GM12878 (cell line): ENCODE measurements at regions not wholly inside any gene's neighbourhood (a gene's known extent, or its start where the extent isn't known, plus 50 kb on each side); places are given as distances from the start of the nearest gene placed in this dataset.

Experiments
- BACH1 ChIP-seq: fragments of 450-650 bp; IDR thresholded peaks from 2 replicates; pipeline ENCODE4 v1.6.1; 2017; ENCODE audit warnings: mild to moderate bottlenecking, borderline replicate concordance
- BRCA1 ChIP-seq: IDR thresholded peaks from 2 replicates; pipeline ENCODE4 v1.6.1; 2011; ENCODE audit warnings: low read depth, low read length, improper control_type of control experiment
- CHD2 ChIP-seq: IDR thresholded peaks from 2 replicates; pipeline ENCODE4 v1.6.1; 2011; ENCODE audit warnings: low read depth, low read length, improper control_type of control experiment, borderline replicate concordance
- RUNX3 ChIP-seq: IDR thresholded peaks from 2 replicates; pipeline ENCODE4 v1.6.1; 2012; ENCODE audit warnings: low read length, inconsistent platforms
- SMAD5 ChIP-seq: IDR thresholded peaks from 2 replicates; pipeline ENCODE4 v1.6.1; 2016; ENCODE audit warnings: antibody characterized with exemption, low read depth
- SRF ChIP-seq, 2 experiments: IDR thresholded peaks; 2 replicates each; pipeline ENCODE4 v1.6.1; 2011; ENCODE audit warnings: low read depth in 2 of 2, low read length in 2 of 2, mild to moderate bottlenecking in 1 of 2, moderate library complexity in 1 of 2
- ZNF384 ChIP-seq: IDR thresholded peaks from 2 replicates; pipeline ENCODE4 v1.6.1; 2012; ENCODE audit warnings: low read depth, mild to moderate bottlenecking, low read length, improper control_type of control experiment, borderline replicate concordance
- TF ChIP-seq, protein P1 (sequence below): fragments of 450-650 bp; IDR thresholded peaks from 2 replicates; pipeline ENCODE4 v1.6.1; 2017; ENCODE audit warnings: mild to moderate bottlenecking, moderate library complexity
- TF ChIP-seq, protein P2 (sequence below): fragments of 450-650 bp; IDR thresholded peaks from 2 replicates; pipeline ENCODE4 v1.6.1; 2018; ENCODE audit warnings: borderline replicate concordance, mild to moderate bottlenecking; ENCODE audit not compliant: partially characterized antibody
- TF ChIP-seq, protein P3 (sequence below): IDR thresholded peaks from 2 replicates; pipeline ENCODE4 v1.6.1; 2012; ENCODE audit warnings: improper control_type of control experiment, low read depth, low read length; ENCODE audit not compliant: insufficient replicate concordance

DNA sequence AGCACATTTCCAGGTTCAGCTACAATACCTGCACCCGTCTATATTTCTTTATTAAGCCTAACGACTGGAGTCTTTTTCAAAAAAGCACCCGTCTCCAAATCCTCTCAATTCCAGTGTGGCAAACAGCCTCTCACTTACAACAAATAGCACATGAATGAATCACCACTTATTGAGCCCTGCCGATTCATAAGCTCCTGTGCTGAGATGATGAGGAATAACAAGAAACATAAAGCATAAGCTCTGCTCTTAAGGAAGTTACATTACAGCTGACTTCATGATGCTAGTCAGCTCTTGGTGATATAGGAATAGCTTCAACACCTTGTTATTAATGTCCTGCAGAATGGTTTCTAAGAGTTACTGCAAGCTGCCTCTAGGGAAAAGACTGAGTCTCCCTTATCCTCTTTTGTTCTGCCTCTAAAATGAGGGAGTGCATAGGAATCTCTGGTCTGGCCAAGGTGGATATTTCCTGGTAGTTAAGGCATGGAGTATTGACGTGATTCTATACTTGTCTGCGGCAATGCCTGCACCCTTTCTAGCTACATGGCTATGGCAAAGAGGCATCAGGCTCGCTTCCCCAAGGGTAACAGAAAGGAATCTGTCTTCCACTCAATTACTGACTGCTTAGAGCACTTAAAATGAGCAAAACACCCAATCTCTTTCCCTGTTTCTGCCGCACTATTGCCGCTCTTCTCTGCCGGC, 195.7 kb downstream of the KLF12 start (continued):
- TF ChIP-seq, protein P1, sequence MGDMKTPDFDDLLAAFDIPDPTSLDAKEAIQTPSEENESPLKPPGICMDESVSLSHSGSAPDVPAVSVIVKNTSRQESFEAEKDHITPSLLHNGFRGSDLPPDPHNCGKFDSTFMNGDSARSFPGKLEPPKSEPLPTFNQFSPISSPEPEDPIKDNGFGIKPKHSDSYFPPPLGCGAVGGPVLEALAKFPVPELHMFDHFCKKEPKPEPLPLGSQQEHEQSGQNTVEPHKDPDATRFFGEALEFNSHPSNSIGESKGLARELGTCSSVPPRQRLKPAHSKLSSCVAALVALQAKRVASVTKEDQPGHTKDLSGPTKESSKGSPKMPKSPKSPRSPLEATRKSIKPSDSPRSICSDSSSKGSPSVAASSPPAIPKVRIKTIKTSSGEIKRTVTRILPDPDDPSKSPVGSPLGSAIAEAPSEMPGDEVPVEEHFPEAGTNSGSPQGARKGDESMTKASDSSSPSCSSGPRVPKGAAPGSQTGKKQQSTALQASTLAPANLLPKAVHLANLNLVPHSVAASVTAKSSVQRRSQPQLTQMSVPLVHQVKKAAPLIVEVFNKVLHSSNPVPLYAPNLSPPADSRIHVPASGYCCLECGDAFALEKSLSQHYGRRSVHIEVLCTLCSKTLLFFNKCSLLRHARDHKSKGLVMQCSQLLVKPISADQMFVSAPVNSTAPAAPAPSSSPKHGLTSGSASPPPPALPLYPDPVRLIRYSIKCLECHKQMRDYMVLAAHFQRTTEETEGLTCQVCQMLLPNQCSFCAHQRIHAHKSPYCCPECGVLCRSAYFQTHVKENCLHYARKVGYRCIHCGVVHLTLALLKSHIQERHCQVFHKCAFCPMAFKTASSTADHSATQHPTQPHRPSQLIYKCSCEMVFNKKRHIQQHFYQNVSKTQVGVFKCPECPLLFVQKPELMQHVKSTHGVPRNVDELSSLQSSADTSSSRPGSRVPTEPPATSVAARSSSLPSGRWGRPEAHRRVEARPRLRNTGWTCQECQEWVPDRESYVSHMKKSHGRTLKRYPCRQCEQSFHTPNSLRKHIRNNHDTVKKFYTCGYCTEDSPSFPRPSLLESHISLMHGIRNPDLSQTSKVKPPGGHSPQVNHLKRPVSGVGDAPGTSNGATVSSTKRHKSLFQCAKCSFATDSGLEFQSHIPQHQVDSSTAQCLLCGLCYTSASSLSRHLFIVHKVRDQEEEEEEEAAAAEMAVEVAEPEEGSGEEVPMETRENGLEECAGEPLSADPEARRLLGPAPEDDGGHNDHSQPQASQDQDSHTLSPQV: no peak
- TF ChIP-seq SRF (IDR thresholded peaks at IDR 0.05; ENCODE audit: low read depth in 2 of 2, low read length in 2 of 2): no peak
- TF ChIP-seq SMAD5: no peak
- TF ChIP-seq, protein P2, sequence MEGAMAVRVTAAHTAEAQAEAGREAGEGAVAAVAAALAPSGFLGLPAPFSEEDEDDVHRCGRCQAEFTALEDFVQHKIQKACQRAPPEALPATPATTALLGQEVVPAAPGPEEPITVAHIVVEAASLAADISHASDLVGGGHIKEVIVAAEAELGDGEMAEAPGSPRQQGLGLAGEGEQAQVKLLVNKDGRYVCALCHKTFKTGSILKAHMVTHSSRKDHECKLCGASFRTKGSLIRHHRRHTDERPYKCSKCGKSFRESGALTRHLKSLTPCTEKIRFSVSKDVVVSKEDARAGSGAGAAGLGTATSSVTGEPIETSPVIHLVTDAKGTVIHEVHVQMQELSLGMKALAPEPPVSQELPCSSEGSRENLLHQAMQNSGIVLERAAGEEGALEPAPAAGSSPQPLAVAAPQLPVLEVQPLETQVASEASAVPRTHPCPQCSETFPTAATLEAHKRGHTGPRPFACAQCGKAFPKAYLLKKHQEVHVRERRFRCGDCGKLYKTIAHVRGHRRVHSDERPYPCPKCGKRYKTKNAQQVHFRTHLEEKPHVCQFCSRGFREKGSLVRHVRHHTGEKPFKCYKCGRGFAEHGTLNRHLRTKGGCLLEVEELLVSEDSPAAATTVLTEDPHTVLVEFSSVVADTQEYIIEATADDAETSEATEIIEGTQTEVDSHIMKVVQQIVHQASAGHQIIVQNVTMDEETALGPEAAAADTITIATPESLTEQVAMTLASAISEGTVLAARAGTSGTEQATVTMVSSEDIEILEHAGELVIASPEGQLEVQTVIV: no peak
- TF ChIP-seq RUNX3: no peak
- TF ChIP-seq BACH1: no peak
- no peak for TF ChIP-seq CHD2
- no peak for TF ChIP-seq ZNF384
- TF ChIP-seq, protein P3, sequence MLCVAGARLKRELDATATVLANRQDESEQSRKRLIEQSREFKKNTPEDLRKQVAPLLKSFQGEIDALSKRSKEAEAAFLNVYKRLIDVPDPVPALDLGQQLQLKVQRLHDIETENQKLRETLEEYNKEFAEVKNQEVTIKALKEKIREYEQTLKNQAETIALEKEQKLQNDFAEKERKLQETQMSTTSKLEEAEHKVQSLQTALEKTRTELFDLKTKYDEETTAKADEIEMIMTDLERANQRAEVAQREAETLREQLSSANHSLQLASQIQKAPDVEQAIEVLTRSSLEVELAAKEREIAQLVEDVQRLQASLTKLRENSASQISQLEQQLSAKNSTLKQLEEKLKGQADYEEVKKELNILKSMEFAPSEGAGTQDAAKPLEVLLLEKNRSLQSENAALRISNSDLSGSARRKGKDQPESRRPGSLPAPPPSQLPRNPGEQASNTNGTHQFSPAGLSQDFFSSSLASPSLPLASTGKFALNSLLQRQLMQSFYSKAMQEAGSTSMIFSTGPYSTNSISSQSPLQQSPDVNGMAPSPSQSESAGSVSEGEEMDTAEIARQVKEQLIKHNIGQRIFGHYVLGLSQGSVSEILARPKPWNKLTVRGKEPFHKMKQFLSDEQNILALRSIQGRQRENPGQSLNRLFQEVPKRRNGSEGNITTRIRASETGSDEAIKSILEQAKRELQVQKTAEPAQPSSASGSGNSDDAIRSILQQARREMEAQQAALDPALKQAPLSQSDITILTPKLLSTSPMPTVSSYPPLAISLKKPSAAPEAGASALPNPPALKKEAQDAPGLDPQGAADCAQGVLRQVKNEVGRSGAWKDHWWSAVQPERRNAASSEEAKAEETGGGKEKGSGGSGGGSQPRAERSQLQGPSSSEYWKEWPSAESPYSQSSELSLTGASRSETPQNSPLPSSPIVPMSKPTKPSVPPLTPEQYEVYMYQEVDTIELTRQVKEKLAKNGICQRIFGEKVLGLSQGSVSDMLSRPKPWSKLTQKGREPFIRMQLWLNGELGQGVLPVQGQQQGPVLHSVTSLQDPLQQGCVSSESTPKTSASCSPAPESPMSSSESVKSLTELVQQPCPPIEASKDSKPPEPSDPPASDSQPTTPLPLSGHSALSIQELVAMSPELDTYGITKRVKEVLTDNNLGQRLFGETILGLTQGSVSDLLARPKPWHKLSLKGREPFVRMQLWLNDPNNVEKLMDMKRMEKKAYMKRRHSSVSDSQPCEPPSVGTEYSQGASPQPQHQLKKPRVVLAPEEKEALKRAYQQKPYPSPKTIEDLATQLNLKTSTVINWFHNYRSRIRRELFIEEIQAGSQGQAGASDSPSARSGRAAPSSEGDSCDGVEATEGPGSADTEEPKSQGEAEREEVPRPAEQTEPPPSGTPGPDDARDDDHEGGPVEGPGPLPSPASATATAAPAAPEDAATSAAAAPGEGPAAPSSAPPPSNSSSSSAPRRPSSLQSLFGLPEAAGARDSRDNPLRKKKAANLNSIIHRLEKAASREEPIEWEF: no peak
- TF ChIP-seq BRCA1: no peak
